K562 (cell line): ENCODE measurements at regions not wholly inside any gene's neighbourhood (a gene's known extent, or its start where the extent isn't known, plus 50 kb on each side); places are given as distances from the start of the nearest gene placed in this dataset.

ENCODE experiments used
- CBX1 ChIP-seq: sonication (generic); IDR thresholded peaks from 2 replicates; pipeline ENCODE4 v1.6.1; 2016; ENCODE audit warnings: antibody characterized with exemption, low read depth, mild to moderate bottlenecking
- CBX3 ChIP-seq, 2 experiments: IDR thresholded peaks; 1 replicate in 1 of 2; 2 replicates in 1 of 2; pipeline ENCODE4 v1.6.1; 2012; ENCODE audit warnings: inconsistent platforms in 2 of 2, low read length in 2 of 2, borderline replicate concordance in 1 of 2, control low read depth in 1 of 2
- CBX5 ChIP-seq: IDR thresholded peaks from 2 replicates; pipeline ENCODE4 v1.6.1; 2014; ENCODE audit warnings: low read depth, borderline replicate concordance
- CTCF ChIP-seq, 3 experiments: IDR thresholded peaks in 2 of 3; conservative IDR thresholded peaks in 1 of 3; 2 replicates each; pipeline ENCODE4 v1.5.1; 2011 to 2012; ENCODE audit warnings: low read length in 3 of 3, mild to moderate bottlenecking in 3 of 3, control low read depth in 2 of 3, improper control_type of control experiment in 1 of 3, inconsistent platforms in 1 of 3, low read depth in 1 of 3, mixed read lengths in 1 of 3, moderate library complexity in 1 of 3; ENCODE audit not compliant: insufficient read depth in 2 of 3
- HDAC6 ChIP-seq: IDR thresholded peaks from 2 replicates; pipeline ENCODE4 v1.6.1; 2012; ENCODE audit warnings: low read depth, mild to moderate bottlenecking, control low read depth, inconsistent platforms, low read length, moderate library complexity
- NFE2L1 ChIP-seq: fragments of 450-650 bp; IDR thresholded peaks from 2 replicates; pipeline ENCODE4 v1.6.1; 2016; ENCODE audit warnings: missing genetic modification characterization, low read depth, mild to moderate bottlenecking, missing compliant biosample characterization, moderate library complexity, borderline replicate concordance
- POLR2AphosphoS5 ChIP-seq: IDR thresholded peaks from 2 replicates; pipeline ENCODE4 v1.6.1; 2011; ENCODE audit warnings: mild to moderate bottlenecking, low read depth, low read length, moderate library complexity; ENCODE audit not compliant: control insufficient read depth, insufficient read depth
- RAD21 ChIP-seq, 2 experiments: fragments of 250-450 bp in 1 of 2; fragments of 450-650 bp in 1 of 2; sonication (Bioruptor Pico) in 1 of 2; formaldehyde crosslinking in 1 of 2; IDR thresholded peaks in 1 of 2; conservative IDR thresholded peaks in 1 of 2; 2 replicates each; pipeline versions ENCODE4 v1.4.0 to v1.8.0; 2020 to 2022; ENCODE audit warnings: mild to moderate bottlenecking in 2 of 2, moderate library complexity in 1 of 2
- RBFOX2 ChIP-seq: fragments of 200-400 bp; formaldehyde crosslinking; IDR thresholded peaks from 2 replicates; pipeline ENCODE4 v1.6.1; 2017; ENCODE audit warnings: low read depth, mild to moderate bottlenecking, low read length, moderate library complexity
- SAFB2 ChIP-seq: fragments of 200-400 bp; formaldehyde crosslinking; IDR thresholded peaks from 2 replicates; pipeline ENCODE4 v1.6.1; 2018; ENCODE audit warnings: borderline replicate concordance, low read length, low read depth, moderate library complexity; ENCODE audit not compliant: severe bottlenecking
- SIN3A ChIP-seq, 2 experiments: fragments of 150-350 bp in 1 of 2; IDR thresholded peaks; 2 replicates each; pipeline ENCODE4 v1.6.1; 2011 to 2016; ENCODE audit warnings: borderline replicate concordance in 2 of 2, low read depth in 2 of 2, low read length in 2 of 2, mild to moderate bottlenecking in 2 of 2, moderate library complexity in 2 of 2; ENCODE audit not compliant: control insufficient read depth in 1 of 2
- SRF ChIP-seq, 2 experiments: fragments of 250-450, 450-650 bp in 1 of 2; sonication (Bioruptor Pico) in 1 of 2; sonication (generic) in 1 of 2; formaldehyde crosslinking; IDR thresholded peaks; 2 replicates each; pipeline versions ENCODE4 v1.5.0 to v1.5.1; 2020 to 2022; ENCODE audit warnings: mild to moderate bottlenecking in 1 of 2, missing genetic modification reagents in 1 of 2
- TF ChIP-seq, protein P1 (sequence below): IDR thresholded peaks from 2 replicates; pipeline ENCODE4 v1.6.1; 2014; ENCODE audit warnings: antibody characterized with exemption
- TF ChIP-seq, protein P2 (sequence below), 2 experiments: fragments of 450-650 bp; conservative IDR thresholded peaks; 2 replicates each; pipeline ENCODE4 v1.6.1; 2017; ENCODE audit warnings: mild to moderate bottlenecking in 2 of 2, moderate library complexity in 2 of 2

DNA sequence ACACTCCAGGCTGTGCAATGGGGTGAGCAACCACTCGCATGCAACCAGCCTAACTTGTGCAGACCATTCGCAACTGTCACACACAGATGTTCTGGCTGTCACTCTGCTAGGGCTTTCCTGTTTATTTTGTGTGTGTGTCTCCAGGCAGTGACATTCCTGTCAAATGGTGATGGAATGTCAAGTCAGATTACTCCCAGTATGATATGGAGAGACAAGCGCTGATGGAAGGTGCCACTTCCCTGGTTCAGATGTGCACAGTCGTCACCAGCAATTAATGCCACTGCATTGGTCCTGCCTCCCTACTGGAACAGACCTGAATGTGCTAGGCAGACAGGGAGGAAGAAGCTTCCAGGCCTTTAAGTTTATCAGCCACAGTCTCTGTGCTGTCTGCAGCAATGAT lies 442.4 kb upstream of the ISX start:
- TF ChIP-seq RBFOX2 (no peak), HDAC6 (no peak), CTCF (IDR thresholded peaks at IDR 0.05 in 2 of 3, conservative IDR thresholded peaks at IDR 0.05 in 1 of 3; ENCODE audit: insufficient read depth in 2 of 3, low read depth in 1 of 3, low read length in 3 of 3) (no peak), POLR2AphosphoS5 (no peak), SAFB2 (no peak), RAD21 (CRISPR knock-in tag; conservative IDR thresholded peaks at IDR 0.05 in 1 of 2, IDR thresholded peaks at IDR 0.05 in 1 of 2) (no peak), CBX3 (IDR thresholded peaks at IDR 0.05; ENCODE audit: borderline replicate concordance in 1 of 2, low read length in 2 of 2) (no peak), SIN3A (IDR thresholded peaks at IDR 0.05; ENCODE audit: borderline replicate concordance in 2 of 2, control insufficient read depth in 1 of 2, low read depth in 2 of 2, low read length in 2 of 2) (no peak), NFE2L1 (tag) (no peak), SRF (CRISPR knock-in tag; IDR thresholded peaks at IDR 0.05) (no peak), CBX1 (no peak), CBX5 (no peak)
- TF ChIP-seq, protein P1, sequence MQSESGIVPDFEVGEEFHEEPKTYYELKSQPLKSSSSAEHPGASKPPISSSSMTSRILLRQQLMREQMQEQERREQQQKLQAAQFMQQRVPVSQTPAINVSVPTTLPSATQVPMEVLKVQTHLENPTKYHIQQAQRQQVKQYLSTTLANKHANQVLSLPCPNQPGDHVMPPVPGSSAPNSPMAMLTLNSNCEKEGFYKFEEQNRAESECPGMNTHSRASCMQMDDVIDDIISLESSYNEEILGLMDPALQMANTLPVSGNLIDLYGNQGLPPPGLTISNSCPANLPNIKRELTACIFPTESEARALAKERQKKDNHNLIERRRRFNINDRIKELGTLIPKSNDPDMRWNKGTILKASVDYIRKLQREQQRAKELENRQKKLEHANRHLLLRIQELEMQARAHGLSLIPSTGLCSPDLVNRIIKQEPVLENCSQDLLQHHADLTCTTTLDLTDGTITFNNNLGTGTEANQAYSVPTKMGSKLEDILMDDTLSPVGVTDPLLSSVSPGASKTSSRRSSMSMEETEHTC = no peak
- TF ChIP-seq, protein P2, sequence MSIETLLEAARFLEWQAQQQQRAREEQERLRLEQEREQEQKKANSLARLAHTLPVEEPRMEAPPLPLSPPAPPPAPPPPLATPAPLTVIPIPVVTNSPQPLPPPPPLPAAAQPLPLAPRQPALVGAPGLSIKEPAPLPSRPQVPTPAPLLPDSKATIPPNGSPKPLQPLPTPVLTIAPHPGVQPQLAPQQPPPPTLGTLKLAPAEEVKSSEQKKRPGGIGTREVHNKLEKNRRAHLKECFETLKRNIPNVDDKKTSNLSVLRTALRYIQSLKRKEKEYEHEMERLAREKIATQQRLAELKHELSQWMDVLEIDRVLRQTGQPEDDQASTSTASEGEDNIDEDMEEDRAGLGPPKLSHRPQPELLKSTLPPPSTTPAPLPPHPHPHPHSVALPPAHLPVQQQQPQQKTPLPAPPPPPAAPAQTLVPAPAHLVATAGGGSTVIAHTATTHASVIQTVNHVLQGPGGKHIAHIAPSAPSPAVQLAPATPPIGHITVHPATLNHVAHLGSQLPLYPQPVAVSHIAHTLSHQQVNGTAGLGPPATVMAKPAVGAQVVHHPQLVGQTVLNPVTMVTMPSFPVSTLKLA (conservative IDR thresholded peaks at IDR 0.05) = no peak
